22Rv1 (cell line): ENCODE measurements at regions not wholly inside any gene's neighbourhood (a gene's known extent, or its start where the extent isn't known, plus 50 kb on each side); places are given as distances from the start of the nearest gene placed in this dataset.

Experiments used
- ZFX ChIP-seq: fragments of 450-650 bp; IDR thresholded peaks from 2 replicates; pipeline ENCODE4 v1.6.1; 2017; ENCODE audit warnings: antibody characterized with exemption, borderline replicate concordance
- TF ChIP-seq, protein P1 (sequence below): fragments of 450-650 bp; IDR thresholded peaks from 2 replicates; pipeline ENCODE4 v1.5.1; 2017; ENCODE audit warnings: mild to moderate bottlenecking

DNA sequence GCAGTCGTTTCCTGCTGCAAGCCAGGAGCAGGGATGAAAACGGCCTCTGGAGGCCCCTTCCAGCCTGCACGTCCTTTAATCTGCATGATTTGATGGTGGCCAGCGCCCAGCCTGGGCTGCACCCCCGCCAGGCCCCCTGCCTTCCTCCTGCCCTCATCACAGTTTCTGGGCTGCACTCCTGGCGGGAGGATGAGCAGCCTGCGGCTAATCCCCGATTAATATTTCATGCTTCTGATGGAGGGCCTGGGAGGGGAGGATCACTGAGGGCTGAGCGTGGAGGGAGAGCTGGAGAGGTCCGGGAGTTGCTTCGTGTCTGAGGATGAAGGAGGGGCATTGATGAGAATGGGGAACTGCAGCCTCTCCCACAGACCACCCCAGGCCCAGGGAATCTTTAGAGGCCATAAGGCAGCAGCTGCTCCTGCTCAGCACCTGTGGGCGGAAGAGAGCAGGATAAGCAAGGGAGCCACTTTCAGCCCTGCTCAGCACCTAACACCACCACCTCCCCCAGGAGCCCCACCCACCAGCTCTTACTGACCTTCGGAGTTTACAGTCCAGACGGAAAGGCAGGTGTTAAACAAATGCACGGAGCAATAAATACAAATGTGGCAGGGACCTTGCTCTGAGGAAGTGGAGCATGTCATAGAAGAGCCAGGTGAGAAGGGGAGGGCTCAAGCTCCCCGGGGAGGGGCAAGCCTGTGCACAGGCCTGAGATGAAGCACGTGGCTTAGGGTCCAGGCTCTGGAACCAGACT is 135.0 kb upstream of the NECTIN1 start:
- TF ChIP-seq, protein P1, sequence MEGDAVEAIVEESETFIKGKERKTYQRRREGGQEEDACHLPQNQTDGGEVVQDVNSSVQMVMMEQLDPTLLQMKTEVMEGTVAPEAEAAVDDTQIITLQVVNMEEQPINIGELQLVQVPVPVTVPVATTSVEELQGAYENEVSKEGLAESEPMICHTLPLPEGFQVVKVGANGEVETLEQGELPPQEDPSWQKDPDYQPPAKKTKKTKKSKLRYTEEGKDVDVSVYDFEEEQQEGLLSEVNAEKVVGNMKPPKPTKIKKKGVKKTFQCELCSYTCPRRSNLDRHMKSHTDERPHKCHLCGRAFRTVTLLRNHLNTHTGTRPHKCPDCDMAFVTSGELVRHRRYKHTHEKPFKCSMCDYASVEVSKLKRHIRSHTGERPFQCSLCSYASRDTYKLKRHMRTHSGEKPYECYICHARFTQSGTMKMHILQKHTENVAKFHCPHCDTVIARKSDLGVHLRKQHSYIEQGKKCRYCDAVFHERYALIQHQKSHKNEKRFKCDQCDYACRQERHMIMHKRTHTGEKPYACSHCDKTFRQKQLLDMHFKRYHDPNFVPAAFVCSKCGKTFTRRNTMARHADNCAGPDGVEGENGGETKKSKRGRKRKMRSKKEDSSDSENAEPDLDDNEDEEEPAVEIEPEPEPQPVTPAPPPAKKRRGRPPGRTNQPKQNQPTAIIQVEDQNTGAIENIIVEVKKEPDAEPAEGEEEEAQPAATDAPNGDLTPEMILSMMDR = no peak
- no peak for TF ChIP-seq ZFX
